ENCODE measurements at regions not wholly inside any gene's neighbourhood (a gene's known extent, or its start where the extent isn't known, plus 50 kb on each side); places are given as distances from the start of the nearest gene placed in this dataset.

- no peaks in the 10 kb centered on the region for H3K4me1 Mint-ChIP-seq
- H3K36me3 Mint-ChIP-seq, result no peaks in the 10 kb centered on the region
- 93% methylated on average over 10 of the region's 13 CpGs for WGBS (ENCODE audit: insufficient coverage)
Measured at GRCh38 chr9:79312686-79313421, 258.9 kb upstream of the TLE4 start.

DNA sequence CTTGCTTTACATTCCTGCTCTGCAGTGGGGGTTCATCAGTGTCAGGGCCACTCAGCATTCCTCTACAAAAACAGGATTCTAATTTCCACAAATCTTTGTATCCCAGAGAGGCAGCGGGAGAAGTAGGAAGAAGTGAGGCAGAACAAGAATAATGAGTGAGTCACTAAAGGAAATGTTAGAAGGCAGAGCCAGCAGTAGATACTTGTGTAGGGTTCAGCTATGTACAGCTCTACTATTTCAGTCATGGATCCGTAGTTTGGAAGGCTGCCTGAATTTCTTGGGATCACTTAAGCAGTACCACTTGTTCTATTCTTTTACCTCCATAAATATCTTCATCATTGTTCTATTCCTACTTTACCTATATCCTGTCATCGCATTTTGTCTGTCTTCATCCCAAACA lies 246.3 kb upstream of the TLE4 start:
- intact Hi-C loops (cut with micrococcal nuclease), result no loop called here
- 100% methylated on average over 1 of the region's 3 CpGs for WGBS (ENCODE audit: insufficient coverage)

More at GRCh38 chr9:79312686-79313421, 258.9 kb upstream of the TLE4 start:
- no peak overlapping the region for H2AFZ ChIP-seq (ENCODE audit: insufficient read depth, low read depth, low read length, poor library complexity, severe bottlenecking)
- H3K4me2 ChIP-seq (replicated peaks; ENCODE audit: extremely low read depth, low read length, poor library complexity, severe bottlenecking), result no peak overlapping the region
- H3K36me3 ChIP-seq (replicated peaks in 1 of 2; ENCODE audit: control insufficient read depth in 1 of 2, insufficient read depth in 2 of 2, low read length in 2 of 2), result no peaks in the 10 kb centered on the region
- H4K20me1 ChIP-seq (ENCODE audit: insufficient read depth, low read length), result no peaks in the 10 kb centered on the region
- DNase-seq, result no peak
- no peak overlapping the region for H3K27ac ChIP-seq (ENCODE audit: low read depth in 1 of 2, low read length in 2 of 2)
- no peaks in the 10 kb centered on the region for H3K27me3 ChIP-seq (ENCODE audit: control insufficient read depth in 2 of 2, insufficient read depth in 2 of 2, low read length in 2 of 2)
- H3K4me3 ChIP-seq (replicated peaks in 1 of 3; ENCODE audit: low read depth in 2 of 3, low read length in 3 of 3), result no peak overlapping the region
- intact Hi-C loops (cut with micrococcal nuclease), result no loop called here
- TF ChIP-seq CTCF (IDR thresholded peaks at IDR 0.05), result no peak
- no peak overlapping the region for H3K9ac ChIP-seq (ENCODE audit: insufficient read depth, low read length, poor library complexity, severe bottlenecking)
- no peaks in the 10 kb centered on the region for H3K4me1 ChIP-seq (ENCODE audit: control insufficient read depth in 1 of 2, insufficient read depth in 2 of 2, low read length in 2 of 2)
- H3K27ac Mint-ChIP-seq, result peak overlapping the region in 1 of 7 donors; percentile 21
- no peaks in the 10 kb centered on the region for H3K79me2 ChIP-seq (ENCODE audit: insufficient read depth, low read length)
- H3K9me3 ChIP-seq (replicated peaks in 1 of 2; ENCODE audit: control insufficient read depth in 1 of 2, insufficient read depth in 1 of 2, low read length in 2 of 2), result no peaks in the 10 kb centered on the region
- peaks cover 0 to 5% (median 0%) of the 10 kb centered on the region in 7 donors for H3K9me3 Mint-ChIP-seq
- peaks cover 0 to 1% (median 0%) of the 10 kb centered on the region in 3 donors for H3K27me3 Mint-ChIP-seq (ENCODE audit: low read depth in 3 of 3)
- no peak overlapping the region for H3K4me3 Mint-ChIP-seq

More for the DNA sequence above, 246.3 kb upstream of the TLE4 start:
- no peaks in the 10 kb centered on the region for H3K79me2 ChIP-seq (ENCODE audit: insufficient read depth, low read length)
- H3K9me3 ChIP-seq (replicated peaks in 1 of 2; ENCODE audit: control insufficient read depth in 1 of 2, insufficient read depth in 1 of 2, low read length in 2 of 2), result no peaks in the 10 kb centered on the region
- no peak for DNase-seq
- no peaks in the 10 kb centered on the region for H3K27me3 Mint-ChIP-seq (ENCODE audit: low read depth in 3 of 3)
- no peak overlapping the region for H2AFZ ChIP-seq (ENCODE audit: insufficient read depth, low read depth, low read length, poor library complexity, severe bottlenecking)
- H3K4me3 ChIP-seq (replicated peaks in 1 of 3; ENCODE audit: low read depth in 2 of 3, low read length in 3 of 3), result no peak overlapping the region
- no peak overlapping the region for H3K4me3 Mint-ChIP-seq
- no peaks in the 10 kb centered on the region for H3K27me3 ChIP-seq (ENCODE audit: control insufficient read depth in 2 of 2, insufficient read depth in 2 of 2, low read length in 2 of 2)
- H3K36me3 ChIP-seq (replicated peaks in 1 of 2; ENCODE audit: control insufficient read depth in 1 of 2, insufficient read depth in 2 of 2, low read length in 2 of 2), result no peaks in the 10 kb centered on the region
- no peak overlapping the region for H3K27ac ChIP-seq (ENCODE audit: low read depth in 1 of 2, low read length in 2 of 2)
- no peak overlapping the region for H3K9ac ChIP-seq (ENCODE audit: insufficient read depth, low read length, poor library complexity, severe bottlenecking)
- no peak overlapping the region for H3K27ac Mint-ChIP-seq
- no peak for TF ChIP-seq CTCF (IDR thresholded peaks at IDR 0.05)
- H3K9me3 Mint-ChIP-seq, result peaks cover 0 to 7% (median 3%) of the 10 kb centered on the region in 7 donors
- H3K4me2 ChIP-seq (replicated peaks; ENCODE audit: extremely low read depth, low read length, poor library complexity, severe bottlenecking), result no peak overlapping the region
- no peaks in the 10 kb centered on the region for H4K20me1 ChIP-seq (ENCODE audit: insufficient read depth, low read length)
- no peaks in the 10 kb centered on the region for H3K4me1 ChIP-seq (ENCODE audit: control insufficient read depth in 1 of 2, insufficient read depth in 2 of 2, low read length in 2 of 2)
- H3K36me3 Mint-ChIP-seq, result no peaks in the 10 kb centered on the region
- no peaks in the 10 kb centered on the region for H3K4me1 Mint-ChIP-seq

All from CD14-positive monocyte (primary cell).